Psoas muscle (tissue), 7 donors: ENCODE measurements at regions not wholly inside any gene's neighbourhood (a gene's known extent, or its start where the extent isn't known, plus 50 kb on each side); places are given as distances from the start of the nearest gene placed in this dataset.

Experiments used
- ATAC-seq, 4 donors: fragments of 200-7000 bp; cut with Tn5 transposase; one replicate each; pipeline ENCODE4 v1.9.1; 2020; ENCODE audit warnings: moderate library complexity in 3 of 4, mild to moderate bottlenecking in 2 of 4
- DNase-seq, 2 donors: peaks; one replicate each; pipeline ENCODE4 v3.0.0-alpha.2; 2020
- H3K27ac ChIP-seq: fragments of 200-600 bp; one replicate; pipeline ENCODE4 v1.8.0; 2022
- H3K27me3 ChIP-seq, 3 donors: fragments of 200-600 bp in 1 of 3; one replicate each; pipeline versions ENCODE4 v1.6.1 to v1.8.0; 2013 to 2022; ENCODE audit warnings: low read length in 2 of 3, mild to moderate bottlenecking in 2 of 3, moderate library complexity in 1 of 3; ENCODE audit not compliant: insufficient read depth in 3 of 3
- H3K36me3 ChIP-seq, 2 donors: fragments of 200-600 bp in 1 of 2; one replicate each; pipeline versions ENCODE4 v1.6.1 to v1.8.0; 2013 to 2022; ENCODE audit warnings: low read depth in 1 of 2, mild to moderate bottlenecking in 1 of 2, moderate library complexity in 1 of 2; ENCODE audit not compliant: insufficient read depth in 1 of 2
- H3K4me1 ChIP-seq: fragments of 200-600 bp; one replicate; pipeline ENCODE4 v1.8.0; 2022
- H3K4me3 ChIP-seq: fragments of 200-600 bp; one replicate; pipeline ENCODE4 v1.8.0; 2022; ENCODE audit warnings: mild to moderate bottlenecking
- H3K9me3 ChIP-seq: fragments of 200-600 bp; one replicate; pipeline ENCODE4 v1.8.0; 2022
- WGBS, 3 donors: extraction: QIAGEN DNeasy Blood & Tissue Kit; methylation state at CpG; one replicate each; pipeline versions ENCODE4 v1.1.6 to v1.1.7; 2013; 5-methylcytosine and 5-hydroxymethylcytosine counted together
- intact Hi-C, 2 donors: fragments of 100-400 bp; cut with DNase I; formaldehyde crosslinking; loops; one replicate each; pipeline versions ENCODE4 v1.11.0 to v1.14.2; 2022
- TF ChIP-seq, protein P1 (sequence below): fragments of 200-600 bp; IDR thresholded peaks from one replicate; pipeline ENCODE4 v1.8.0; 2022; ENCODE audit warnings: antibody characterized with exemption
- donor health status: healthy with polysubstance abuse.
- donor health status: DM: no; HTN: no; CAD: no; lungs with moderate emphysema.
- donor health status: Bipolar disorder and iron deficiency.
- donor health status: healthy.
- donor health status: DM: yes; HTN: yes; CAD: no.
- donor health status: DM: no; HTN: no; CAD: no.
- donor health status: DM: yes; HTN: yes; CAD: no.

DNA sequence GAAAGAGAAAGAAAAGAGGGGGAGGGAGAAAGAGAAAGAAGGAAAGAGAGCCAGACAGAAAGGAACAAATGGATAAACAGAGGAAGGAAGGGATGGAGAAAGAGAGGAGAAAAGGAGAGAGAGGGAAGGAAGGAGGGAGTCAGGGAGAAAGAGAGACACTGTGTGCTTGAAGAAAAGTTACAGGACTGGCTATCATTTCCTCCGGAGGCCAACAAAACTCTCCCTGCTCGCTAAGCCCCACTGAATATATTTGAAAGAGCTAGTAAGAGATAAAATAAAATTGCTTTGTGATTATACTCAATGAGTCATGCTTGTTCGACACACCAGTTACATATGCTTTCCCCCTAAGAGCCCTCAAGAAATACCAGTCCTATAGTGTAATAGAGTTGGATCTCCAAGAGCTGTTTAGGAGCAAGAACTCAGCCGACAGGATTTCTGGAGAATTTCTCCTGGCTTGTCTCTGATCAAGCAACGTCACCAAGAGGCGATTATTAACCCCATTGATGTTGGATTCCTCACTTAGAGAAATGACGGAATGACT lies 102.2 kb downstream of the MXRA5 start:
- no peaks in the 10 kb centered on the region for H3K9me3 ChIP-seq
- no peaks in the 10 kb centered on the region for H3K36me3 ChIP-seq
- H3K27ac ChIP-seq, result no peak overlapping the region
- WGBS, 3 donors, result 62 to 67% (median 66%) methylated on average over 7 of the region's 7 CpGs
- H3K4me1 ChIP-seq, result no peaks in the 10 kb centered on the region
- intact Hi-C loops, result no loop called here
- no peak overlapping the region for H3K4me3 ChIP-seq
- no peaks in the 10 kb centered on the region for H3K27me3 ChIP-seq
- DNase-seq (no peak), ATAC-seq (no peak)
- TF ChIP-seq, protein P1, sequence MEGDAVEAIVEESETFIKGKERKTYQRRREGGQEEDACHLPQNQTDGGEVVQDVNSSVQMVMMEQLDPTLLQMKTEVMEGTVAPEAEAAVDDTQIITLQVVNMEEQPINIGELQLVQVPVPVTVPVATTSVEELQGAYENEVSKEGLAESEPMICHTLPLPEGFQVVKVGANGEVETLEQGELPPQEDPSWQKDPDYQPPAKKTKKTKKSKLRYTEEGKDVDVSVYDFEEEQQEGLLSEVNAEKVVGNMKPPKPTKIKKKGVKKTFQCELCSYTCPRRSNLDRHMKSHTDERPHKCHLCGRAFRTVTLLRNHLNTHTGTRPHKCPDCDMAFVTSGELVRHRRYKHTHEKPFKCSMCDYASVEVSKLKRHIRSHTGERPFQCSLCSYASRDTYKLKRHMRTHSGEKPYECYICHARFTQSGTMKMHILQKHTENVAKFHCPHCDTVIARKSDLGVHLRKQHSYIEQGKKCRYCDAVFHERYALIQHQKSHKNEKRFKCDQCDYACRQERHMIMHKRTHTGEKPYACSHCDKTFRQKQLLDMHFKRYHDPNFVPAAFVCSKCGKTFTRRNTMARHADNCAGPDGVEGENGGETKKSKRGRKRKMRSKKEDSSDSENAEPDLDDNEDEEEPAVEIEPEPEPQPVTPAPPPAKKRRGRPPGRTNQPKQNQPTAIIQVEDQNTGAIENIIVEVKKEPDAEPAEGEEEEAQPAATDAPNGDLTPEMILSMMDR, result no peak

- intact Hi-C loops, result no loop called here
- Histone ChIP-seq H3K27ac (no peak overlapping the region), H3K27me3 (no peaks in the 10 kb centered on the region), H3K9me3 (no peaks in the 10 kb centered on the region), H3K36me3 (no peaks in the 10 kb centered on the region), H3K4me1 (no peaks in the 10 kb centered on the region), H3K4me3 (no peak overlapping the region)
- no peak for ATAC-seq
- TF ChIP-seq, protein P1, result no peak
- 50 to 62% (median 58%) methylated on average over 4 of the region's 4 CpGs for WGBS, 3 donors
- DNase-seq, result no peak
Observed at GRCh38 chrX:3232262-3232923, 114.1 kb downstream of the MXRA5 start.

DNA sequence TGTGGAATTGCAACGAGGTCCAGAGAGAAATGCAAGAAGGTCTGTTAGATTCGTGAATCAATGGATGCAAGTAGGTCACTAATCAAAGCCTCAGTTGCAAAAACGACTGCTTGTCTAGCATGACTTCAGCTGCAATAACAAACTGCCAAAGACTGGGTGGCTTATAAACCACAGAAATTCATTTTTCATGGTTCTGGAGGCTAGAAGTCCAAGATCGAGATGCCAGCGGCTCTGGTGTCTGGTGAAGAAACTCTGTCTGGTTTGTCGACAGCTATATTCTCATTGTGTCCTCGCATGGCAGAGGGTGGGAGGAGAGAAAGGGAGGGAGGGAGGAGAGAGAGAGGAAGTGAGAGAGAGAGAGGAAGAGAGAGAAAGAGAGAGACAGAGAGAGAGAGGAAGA lies 114.7 kb downstream of the MXRA5 start:
- H3K4me1 ChIP-seq, result no peaks in the 10 kb centered on the region
- no peak overlapping the region for H3K27ac ChIP-seq
- DNase-seq, result no peak
- no peaks in the 10 kb centered on the region for H3K9me3 ChIP-seq
- no peaks in the 10 kb centered on the region for H3K27me3 ChIP-seq
- intact Hi-C loops, result no loop called here
- 28 to 43% (median 29%) methylated on average over 7 of the region's 7 CpGs for WGBS, 3 donors
- TF ChIP-seq, protein P1, result no peak
- no peak overlapping the region for H3K4me3 ChIP-seq
- no peaks in the 10 kb centered on the region for H3K36me3 ChIP-seq
- no peak for ATAC-seq

DNA sequence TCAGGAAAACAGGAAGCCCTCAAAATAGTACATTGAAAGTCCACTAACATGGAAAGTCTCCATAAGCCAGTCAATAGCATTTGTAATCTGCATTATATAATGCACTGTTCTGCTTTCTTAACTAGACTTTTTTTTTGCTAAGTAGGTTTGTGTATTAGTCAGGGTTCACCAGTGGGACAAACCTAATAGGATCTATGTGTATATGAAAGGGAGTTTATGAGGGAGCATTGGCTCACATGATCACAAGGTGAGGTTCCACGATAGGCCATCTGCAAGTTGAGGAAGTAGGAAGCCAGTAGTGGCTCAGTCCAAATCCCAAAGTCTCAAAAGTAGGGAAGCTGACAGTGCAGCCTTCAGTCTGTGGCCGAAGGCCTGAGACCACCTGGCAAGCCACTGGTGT lies 116.0 kb downstream of the MXRA5 start:
- intact Hi-C loops, result no loop called here
- H3K4me3 ChIP-seq, result no peak overlapping the region
- no peaks in the 10 kb centered on the region for H3K36me3 ChIP-seq
- no peaks in the 10 kb centered on the region for H3K27me3 ChIP-seq
- TF ChIP-seq, protein P1, result no peak
- no peak for ATAC-seq
- H3K4me1 ChIP-seq, result no peaks in the 10 kb centered on the region
- no peaks in the 10 kb centered on the region for H3K9me3 ChIP-seq
- WGBS, 3 donors, result 69 to 75% (median 73%) methylated on average over 2 of the region's 2 CpGs
- H3K27ac ChIP-seq, result no peak overlapping the region
- DNase-seq, result no peak

DNA sequence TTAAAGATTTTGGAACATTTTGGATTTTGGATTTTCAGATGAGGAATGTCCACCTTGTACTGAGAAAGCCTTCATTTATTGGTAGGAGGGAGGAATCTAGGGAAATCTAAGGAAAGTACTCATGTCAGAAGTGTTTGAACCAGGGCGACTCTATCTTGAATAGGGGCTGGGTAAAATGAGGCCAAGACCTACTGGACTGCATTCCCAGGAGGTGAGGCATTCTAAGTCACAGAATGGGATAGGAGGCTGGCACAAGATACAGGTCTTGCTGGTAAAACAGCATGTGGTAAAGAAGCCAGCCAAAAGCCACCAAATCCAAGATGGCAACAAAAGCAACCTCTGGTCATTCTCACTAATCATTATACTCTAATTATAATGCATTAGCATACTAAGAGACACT lies 118.9 kb downstream of the MXRA5 start:
- H3K4me1 ChIP-seq, result no peaks in the 10 kb centered on the region
- TF ChIP-seq, protein P1, result no peak
- DNase-seq, result no peak
- intact Hi-C loops, result no loop called here
- no peaks in the 10 kb centered on the region for H3K9me3 ChIP-seq
- no peak overlapping the region for H3K4me3 ChIP-seq
- H3K27me3 ChIP-seq, result no peaks in the 10 kb centered on the region
- 90 to 100% (median 96%) methylated on average over 1 of the region's 1 CpG for WGBS, 3 donors
- no peak overlapping the region for H3K27ac ChIP-seq
- no peak for ATAC-seq
- no peaks in the 10 kb centered on the region for H3K36me3 ChIP-seq
